ENCODE measurements at regions not wholly inside any gene's neighbourhood (a gene's known extent, or its start where the extent isn't known, plus 50 kb on each side); places are given as distances from the start of the nearest gene placed in this dataset.

DNA sequence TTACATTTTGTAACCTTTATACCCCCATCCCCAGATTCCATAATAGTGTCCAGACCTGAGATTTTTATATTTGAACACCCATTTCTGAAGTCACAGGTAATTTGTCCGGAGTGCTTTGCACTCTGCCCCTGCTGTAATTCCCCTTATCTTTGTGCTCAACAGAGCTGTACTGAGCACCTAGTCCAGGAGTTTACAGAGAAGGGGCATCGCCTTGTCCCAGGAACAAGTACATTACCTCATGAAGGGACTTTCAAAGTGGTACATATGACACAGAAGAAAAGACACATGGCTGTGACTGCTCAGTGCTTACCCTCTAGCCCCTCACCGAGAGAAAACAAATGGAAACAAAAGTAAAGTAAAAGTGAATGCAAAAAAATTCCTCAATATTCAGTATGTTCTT lies 373.5 kb downstream of the SOX11 start:
- TF ChIP-seq, protein P1, sequence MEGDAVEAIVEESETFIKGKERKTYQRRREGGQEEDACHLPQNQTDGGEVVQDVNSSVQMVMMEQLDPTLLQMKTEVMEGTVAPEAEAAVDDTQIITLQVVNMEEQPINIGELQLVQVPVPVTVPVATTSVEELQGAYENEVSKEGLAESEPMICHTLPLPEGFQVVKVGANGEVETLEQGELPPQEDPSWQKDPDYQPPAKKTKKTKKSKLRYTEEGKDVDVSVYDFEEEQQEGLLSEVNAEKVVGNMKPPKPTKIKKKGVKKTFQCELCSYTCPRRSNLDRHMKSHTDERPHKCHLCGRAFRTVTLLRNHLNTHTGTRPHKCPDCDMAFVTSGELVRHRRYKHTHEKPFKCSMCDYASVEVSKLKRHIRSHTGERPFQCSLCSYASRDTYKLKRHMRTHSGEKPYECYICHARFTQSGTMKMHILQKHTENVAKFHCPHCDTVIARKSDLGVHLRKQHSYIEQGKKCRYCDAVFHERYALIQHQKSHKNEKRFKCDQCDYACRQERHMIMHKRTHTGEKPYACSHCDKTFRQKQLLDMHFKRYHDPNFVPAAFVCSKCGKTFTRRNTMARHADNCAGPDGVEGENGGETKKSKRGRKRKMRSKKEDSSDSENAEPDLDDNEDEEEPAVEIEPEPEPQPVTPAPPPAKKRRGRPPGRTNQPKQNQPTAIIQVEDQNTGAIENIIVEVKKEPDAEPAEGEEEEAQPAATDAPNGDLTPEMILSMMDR (IDR thresholded peaks at IDR 0.05; ENCODE audit: extremely low read depth, insufficient read depth, missing control alignments) = no peak
- no peak for DNase-seq (ENCODE audit: low spot score)
- in situ Hi-C loops (cut with MboI; ENCODE audit: low pct_unique_long_range_greater_than_20kb, low sequenced_read_pairs, unreplicated experiment) = no loop called here

DNA sequence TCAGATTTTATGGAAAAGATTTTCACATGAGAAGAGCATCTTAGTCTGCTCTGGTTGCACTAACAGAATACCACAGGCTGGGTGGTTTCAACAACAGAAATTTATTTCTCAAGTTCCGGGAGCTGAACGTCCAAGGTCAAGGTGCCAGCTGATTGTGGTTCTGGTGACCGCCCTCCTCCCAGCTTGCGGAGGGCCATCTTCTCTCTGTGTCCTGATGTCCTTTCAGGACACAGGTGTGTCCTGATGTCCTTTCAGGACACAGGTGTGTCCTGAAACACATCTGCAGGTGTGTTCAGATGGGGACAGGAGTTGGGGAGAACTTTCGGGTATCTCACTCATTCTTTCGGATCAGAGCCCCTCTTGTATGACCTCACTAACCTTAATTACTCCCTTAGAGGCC lies 374.9 kb downstream of the SOX11 start:
- TF ChIP-seq, protein P1 (IDR thresholded peaks at IDR 0.05; ENCODE audit: extremely low read depth, insufficient read depth, missing control alignments) = no peak
- in situ Hi-C loops (cut with MboI; ENCODE audit: low pct_unique_long_range_greater_than_20kb, low sequenced_read_pairs, unreplicated experiment) = no loop called here
- no peak for DNase-seq (ENCODE audit: low spot score)

DNA sequence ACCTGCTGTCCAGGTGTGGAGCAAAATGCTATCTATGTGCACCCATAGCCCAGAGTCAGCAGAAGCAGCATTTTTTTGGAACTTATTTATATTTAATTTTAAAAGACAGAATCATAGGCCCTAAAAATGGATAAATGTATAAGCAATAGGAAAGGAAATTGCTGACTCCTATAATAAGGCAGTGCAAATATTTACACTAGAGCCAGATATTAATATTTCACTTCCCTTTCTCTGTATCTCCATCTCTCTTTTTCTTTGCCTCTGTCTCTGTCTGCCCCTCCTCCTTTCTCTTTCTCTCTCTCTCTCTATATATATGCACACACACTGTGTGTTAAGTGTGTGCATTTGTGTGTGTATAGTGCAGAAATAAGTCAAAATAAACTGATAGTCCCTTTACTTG lies 375.6 kb downstream of the SOX11 start:
- TF ChIP-seq, protein P1 (IDR thresholded peaks at IDR 0.05; ENCODE audit: extremely low read depth, insufficient read depth, missing control alignments) = no peak
- in situ Hi-C loops (cut with MboI; ENCODE audit: low pct_unique_long_range_greater_than_20kb, low sequenced_read_pairs, unreplicated experiment) = no loop called here
- no peak for DNase-seq (ENCODE audit: low spot score)

DNA sequence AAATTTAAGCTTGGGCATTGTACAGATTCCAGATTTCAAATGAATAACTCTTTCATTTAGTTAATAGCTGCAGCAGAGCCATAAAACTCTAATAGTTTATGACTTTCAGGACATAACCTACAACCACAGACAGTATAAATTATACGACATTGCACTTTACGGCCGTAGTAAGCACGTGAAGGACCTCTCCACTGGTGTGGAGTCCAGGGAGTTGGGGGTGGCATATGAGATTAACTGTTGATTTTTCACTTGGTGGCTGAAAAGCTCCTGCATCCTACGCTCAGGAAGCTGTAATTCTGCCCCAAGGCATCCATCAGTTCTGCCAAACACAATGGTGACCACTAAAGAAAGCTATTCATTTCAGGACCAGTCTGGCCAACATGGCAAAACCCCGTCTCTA lies 376.2 kb downstream of the SOX11 start:
- TF ChIP-seq, protein P1 (IDR thresholded peaks at IDR 0.05; ENCODE audit: extremely low read depth, insufficient read depth, missing control alignments) = no peak
- in situ Hi-C loops (cut with MboI; ENCODE audit: low pct_unique_long_range_greater_than_20kb, low sequenced_read_pairs, unreplicated experiment) = no loop called here
- DNase-seq (ENCODE audit: low spot score) = no peak

DNA sequence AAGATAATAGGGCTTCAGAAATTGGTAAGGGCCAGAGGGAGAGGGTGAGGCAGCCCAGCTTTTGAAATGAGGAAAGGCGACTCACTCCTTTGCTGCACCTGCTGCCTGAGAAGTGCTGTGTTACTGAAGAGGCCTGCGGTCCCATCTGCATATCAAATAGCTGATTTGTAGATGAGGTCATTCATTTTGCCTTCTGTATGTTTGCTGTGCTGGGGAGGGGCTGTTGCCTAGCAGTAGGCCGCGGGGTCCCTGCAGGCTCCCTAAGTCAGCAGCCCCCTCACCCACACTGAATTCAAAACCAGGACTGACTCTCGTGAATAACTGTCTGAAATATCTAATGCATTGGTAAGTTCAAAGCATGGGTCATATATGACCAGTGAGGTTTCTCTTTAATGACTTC lies 377.2 kb downstream of the SOX11 start:
- no peak for DNase-seq (ENCODE audit: low spot score)
- TF ChIP-seq, protein P1 (IDR thresholded peaks at IDR 0.05; ENCODE audit: extremely low read depth, insufficient read depth, missing control alignments) = no peak
- in situ Hi-C loops (cut with MboI; ENCODE audit: low pct_unique_long_range_greater_than_20kb, low sequenced_read_pairs, unreplicated experiment) = no loop called here

DNA sequence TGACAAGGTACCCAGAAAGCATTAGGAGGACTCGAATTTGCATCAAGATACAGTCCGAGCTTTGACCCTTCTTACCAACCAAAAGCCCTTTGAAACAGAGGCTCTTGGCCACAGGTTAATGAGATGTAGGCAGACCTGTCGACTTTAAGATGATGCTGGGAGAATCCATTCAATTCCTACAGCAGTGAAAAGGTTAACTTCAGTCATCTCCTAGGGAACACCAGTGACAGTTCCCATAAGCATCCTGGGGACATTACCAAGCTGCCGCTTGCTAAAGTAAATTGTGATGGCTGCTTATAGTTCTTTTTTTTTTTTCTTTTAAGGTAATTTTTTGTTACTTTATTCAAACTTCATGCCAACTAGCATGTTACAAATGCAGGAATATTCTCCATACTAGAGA lies 379.3 kb downstream of the SOX11 start:
- DNase-seq (ENCODE audit: low spot score) = no peak
- in situ Hi-C loops (cut with MboI; ENCODE audit: low pct_unique_long_range_greater_than_20kb, low sequenced_read_pairs, unreplicated experiment) = no loop called here
- TF ChIP-seq, protein P1 (IDR thresholded peaks at IDR 0.05; ENCODE audit: extremely low read depth, insufficient read depth, missing control alignments) = no peak

DNA sequence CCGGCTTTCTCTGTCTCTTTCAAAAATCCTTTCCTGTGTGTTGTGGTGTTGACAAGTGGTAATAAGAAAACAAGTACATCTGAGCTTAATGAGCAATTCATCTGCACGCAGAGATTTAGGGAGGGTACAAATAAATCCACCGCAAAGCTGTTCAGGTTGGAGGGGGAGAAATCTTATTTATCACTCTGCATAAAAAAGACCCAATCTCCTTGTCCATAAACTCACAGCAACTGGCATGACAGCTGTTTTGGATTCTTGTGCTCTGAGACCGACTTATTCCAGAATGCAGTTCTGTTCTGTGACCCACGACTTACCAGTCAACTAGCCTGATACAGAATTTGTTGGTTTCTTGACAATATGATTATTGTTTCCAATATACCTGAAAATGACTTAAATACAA lies 380.1 kb downstream of the SOX11 start:
- no peak for DNase-seq (ENCODE audit: low spot score)
- TF ChIP-seq, protein P1 (IDR thresholded peaks at IDR 0.05; ENCODE audit: extremely low read depth, insufficient read depth, missing control alignments) = no peak
- in situ Hi-C loops (cut with MboI; ENCODE audit: low pct_unique_long_range_greater_than_20kb, low sequenced_read_pairs, unreplicated experiment) = no loop called here

All from GM13977 (cell line).